SK-N-SH treated with all-trans-retinoic acid at 6 μM for 48 hours (cell line): ENCODE measurements at regions not wholly inside any gene's neighbourhood (a gene's known extent, or its start where the extent isn't known, plus 50 kb on each side); places are given as distances from the start of the nearest gene placed in this dataset.

ENCODE experiments used
- ATAC-seq: fragments of 200-7000 bp; cut with Tn5 transposase; 3 replicates; pipeline ENCODE4 v1.9.1; 2020; ENCODE audit warnings: mild to moderate bottlenecking, moderate library complexity
- BACH2 ChIP-seq: fragments of 250-450 bp; sonication (Bioruptor Pico); IDR thresholded peaks from 2 replicates; pipeline ENCODE4 v1.9.0; 2021; ENCODE audit warnings: mild to moderate bottlenecking, borderline replicate concordance
- CSDC2 ChIP-seq: fragments of 250-450 bp; sonication (Bioruptor Pico); IDR thresholded peaks from 2 replicates; pipeline ENCODE4 v1.5.0; 2020; ENCODE audit warnings: mild to moderate bottlenecking, moderate library complexity
- ESRRG ChIP-seq: fragments of 250-450 bp; sonication (Bioruptor Pico); IDR thresholded peaks from 2 replicates; pipeline ENCODE4 v1.6.1; 2021; ENCODE audit warnings: mild to moderate bottlenecking
- GLIS3 ChIP-seq: fragments of 250-450 bp; sonication (Bioruptor Pico); IDR thresholded peaks from 2 replicates; pipeline ENCODE4 v1.5.0; 2020; ENCODE audit warnings: mild to moderate bottlenecking, moderate library complexity
- ISL1 ChIP-seq: fragments of 250-450 bp; sonication (Bioruptor Pico); IDR thresholded peaks from 2 replicates; pipeline ENCODE4 v2.1.2; 2022; ENCODE audit warnings: mild to moderate bottlenecking, moderate library complexity
- OSR1 ChIP-seq: fragments of 250-450 bp; sonication (Bioruptor Pico); IDR thresholded peaks from 2 replicates; pipeline ENCODE4 v1.8.0; 2022; ENCODE audit warnings: moderate library complexity, mild to moderate bottlenecking, inconsistent platforms
- PPARA ChIP-seq: fragments of 250-450 bp; sonication (Bioruptor Pico); IDR thresholded peaks from 2 replicates; pipeline ENCODE4 v1.5.0; 2020; ENCODE audit warnings: mild to moderate bottlenecking, borderline replicate concordance
- RARB ChIP-seq: fragments of 250-450 bp; sonication (Bioruptor Pico); IDR thresholded peaks from 2 replicates; pipeline ENCODE4 v1.8.0; 2021; ENCODE audit warnings: mild to moderate bottlenecking, moderate library complexity
- SNAI2 ChIP-seq: fragments of 250-450 bp; sonication (Bioruptor Pico); IDR thresholded peaks from 2 replicates; pipeline ENCODE4 v1.5.0; 2020; ENCODE audit warnings: mild to moderate bottlenecking, moderate library complexity
- TCF4 ChIP-seq: fragments of 250-450 bp; sonication (Bioruptor Pico); IDR thresholded peaks from 2 replicates; pipeline ENCODE4 v1.8.0; 2021; ENCODE audit warnings: mild to moderate bottlenecking, moderate library complexity, borderline replicate concordance
- TOX ChIP-seq: fragments of 250-450 bp; sonication (Bioruptor Pico); IDR thresholded peaks from 2 replicates; pipeline ENCODE4 v1.8.0; 2021; ENCODE audit warnings: mild to moderate bottlenecking, moderate library complexity, borderline replicate concordance
- ZC3H10 ChIP-seq: fragments of 250-450 bp; sonication (Bioruptor Pico); IDR thresholded peaks from 2 replicates; pipeline ENCODE4 v1.5.1; 2021; ENCODE audit warnings: mild to moderate bottlenecking, moderate library complexity
- ZFP3 ChIP-seq: fragments of 250-450 bp; sonication (Bioruptor Pico); IDR thresholded peaks from 2 replicates; pipeline ENCODE4 v1.5.0; 2020; ENCODE audit warnings: mild to moderate bottlenecking, moderate library complexity
- ZFP30 ChIP-seq: fragments of 450-650 bp; formaldehyde crosslinking; IDR thresholded peaks from 2 replicates; pipeline ENCODE4 v1.5.0; 2022; ENCODE audit warnings: mild to moderate bottlenecking, moderate library complexity
- ZNF565 ChIP-seq: fragments of 450-650 bp; formaldehyde crosslinking; conservative IDR thresholded peaks from 2 replicates; pipeline ENCODE4 v1.5.0; 2020; ENCODE audit warnings: low read depth, mild to moderate bottlenecking, moderate library complexity
- ZNF70 ChIP-seq: fragments of 450-650 bp; formaldehyde crosslinking; IDR thresholded peaks from 2 replicates; pipeline ENCODE4 v1.5.0; 2020; ENCODE audit warnings: mild to moderate bottlenecking, moderate library complexity
- ZNF8 ChIP-seq: fragments of 450-650 bp; formaldehyde crosslinking; IDR thresholded peaks from 2 replicates; pipeline ENCODE4 v1.5.0; 2020; ENCODE audit warnings: mild to moderate bottlenecking, moderate library complexity
- TF ChIP-seq, protein P1 (sequence below): fragments of 250-450 bp; sonication (Bioruptor Pico); IDR thresholded peaks from 2 replicates; pipeline ENCODE4 v1.5.1; 2021; ENCODE audit warnings: mild to moderate bottlenecking, moderate library complexity
- TF ChIP-seq, protein P2 (sequence below): fragments of 250-450 bp; sonication (Bioruptor Pico); IDR thresholded peaks from 2 replicates; pipeline ENCODE4 v1.8.0; 2020; ENCODE audit warnings: mild to moderate bottlenecking, moderate library complexity, borderline replicate concordance
- TF ChIP-seq, protein P3 (sequence below): fragments of 250-450 bp; sonication (Bioruptor Pico); IDR thresholded peaks from 2 replicates; pipeline ENCODE4 v1.5.0; 2020; ENCODE audit warnings: mild to moderate bottlenecking, moderate library complexity
- TF ChIP-seq, protein P4 (sequence below): fragments of 250-450 bp; sonication (Bioruptor Pico); IDR thresholded peaks from 2 replicates; pipeline ENCODE4 v1.5.1; 2020; ENCODE audit warnings: low read depth, mild to moderate bottlenecking, moderate library complexity
- TF ChIP-seq, protein P5 (sequence below): fragments of 250-450 bp; sonication (Bioruptor Pico); IDR thresholded peaks from 2 replicates; pipeline ENCODE4 v1.8.0; 2021; ENCODE audit warnings: low read depth, mild to moderate bottlenecking, moderate library complexity, borderline replicate concordance

DNA sequence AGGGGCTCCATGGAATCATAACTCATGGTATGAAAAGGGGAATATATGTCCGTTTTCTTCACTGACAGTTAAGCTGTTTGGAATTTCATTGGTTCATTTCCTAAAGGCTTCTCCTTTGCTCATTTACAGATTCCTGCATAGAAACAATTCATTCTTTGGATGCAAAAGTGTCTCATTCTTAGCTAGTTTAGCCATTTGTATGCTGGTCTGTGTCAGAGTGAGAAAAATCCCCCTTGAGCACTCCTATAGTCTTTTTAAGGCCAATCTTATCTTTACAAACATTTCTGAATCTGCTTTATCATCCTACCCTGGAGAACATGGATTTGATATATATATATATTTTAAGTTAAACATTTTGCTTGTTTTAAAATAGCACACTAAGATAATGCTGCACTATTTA, 1260.9 kb upstream of the NRXN1 start:
- TF ChIP-seq TCF4 (CRISPR knock-in tag) = no peak
- TF ChIP-seq, protein P1, sequence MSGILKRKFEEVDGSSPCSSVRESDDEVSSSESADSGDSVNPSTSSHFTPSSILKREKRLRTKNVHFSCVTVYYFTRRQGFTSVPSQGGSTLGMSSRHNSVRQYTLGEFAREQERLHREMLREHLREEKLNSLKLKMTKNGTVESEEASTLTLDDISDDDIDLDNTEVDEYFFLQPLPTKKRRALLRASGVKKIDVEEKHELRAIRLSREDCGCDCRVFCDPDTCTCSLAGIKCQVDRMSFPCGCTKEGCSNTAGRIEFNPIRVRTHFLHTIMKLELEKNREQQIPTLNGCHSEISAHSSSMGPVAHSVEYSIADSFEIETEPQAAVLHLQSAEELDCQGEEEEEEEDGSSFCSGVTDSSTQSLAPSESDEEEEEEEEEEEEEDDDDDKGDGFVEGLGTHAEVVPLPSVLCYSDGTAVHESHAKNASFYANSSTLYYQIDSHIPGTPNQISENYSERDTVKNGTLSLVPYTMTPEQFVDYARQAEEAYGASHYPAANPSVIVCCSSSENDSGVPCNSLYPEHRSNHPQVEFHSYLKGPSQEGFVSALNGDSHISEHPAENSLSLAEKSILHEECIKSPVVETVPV (CRISPR knock-in tag) = no peak
- TF ChIP-seq ESRRG (CRISPR knock-in tag) = no peak
- TF ChIP-seq, protein P2, sequence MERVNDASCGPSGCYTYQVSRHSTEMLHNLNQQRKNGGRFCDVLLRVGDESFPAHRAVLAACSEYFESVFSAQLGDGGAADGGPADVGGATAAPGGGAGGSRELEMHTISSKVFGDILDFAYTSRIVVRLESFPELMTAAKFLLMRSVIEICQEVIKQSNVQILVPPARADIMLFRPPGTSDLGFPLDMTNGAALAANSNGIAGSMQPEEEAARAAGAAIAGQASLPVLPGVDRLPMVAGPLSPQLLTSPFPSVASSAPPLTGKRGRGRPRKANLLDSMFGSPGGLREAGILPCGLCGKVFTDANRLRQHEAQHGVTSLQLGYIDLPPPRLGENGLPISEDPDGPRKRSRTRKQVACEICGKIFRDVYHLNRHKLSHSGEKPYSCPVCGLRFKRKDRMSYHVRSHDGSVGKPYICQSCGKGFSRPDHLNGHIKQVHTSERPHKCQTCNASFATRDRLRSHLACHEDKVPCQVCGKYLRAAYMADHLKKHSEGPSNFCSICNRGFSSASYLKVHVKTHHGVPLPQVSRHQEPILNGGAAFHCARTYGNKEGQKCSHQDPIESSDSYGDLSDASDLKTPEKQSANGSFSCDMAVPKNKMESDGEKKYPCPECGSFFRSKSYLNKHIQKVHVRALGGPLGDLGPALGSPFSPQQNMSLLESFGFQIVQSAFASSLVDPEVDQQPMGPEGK (CRISPR knock-in tag) = no peak
- TF ChIP-seq ISL1 (CRISPR knock-in tag) = no peak
- no peak for TF ChIP-seq RARB (CRISPR knock-in tag)
- TF ChIP-seq OSR1 (CRISPR knock-in tag) = no peak
- no peak for TF ChIP-seq GLIS3 (CRISPR knock-in tag)
- no peak for TF ChIP-seq ZNF8 (CRISPR knock-in tag)
- no peak for TF ChIP-seq ZFP3 (CRISPR knock-in tag)
- no peak for TF ChIP-seq BACH2 (CRISPR knock-in tag)
- no peak for TF ChIP-seq PPARA (CRISPR knock-in tag)
- TF ChIP-seq ZC3H10 (CRISPR knock-in tag) = no peak
- no peak for TF ChIP-seq ZFP30 (CRISPR knock-in tag)
- TF ChIP-seq ZNF70 = no peak
- TF ChIP-seq, protein P3, sequence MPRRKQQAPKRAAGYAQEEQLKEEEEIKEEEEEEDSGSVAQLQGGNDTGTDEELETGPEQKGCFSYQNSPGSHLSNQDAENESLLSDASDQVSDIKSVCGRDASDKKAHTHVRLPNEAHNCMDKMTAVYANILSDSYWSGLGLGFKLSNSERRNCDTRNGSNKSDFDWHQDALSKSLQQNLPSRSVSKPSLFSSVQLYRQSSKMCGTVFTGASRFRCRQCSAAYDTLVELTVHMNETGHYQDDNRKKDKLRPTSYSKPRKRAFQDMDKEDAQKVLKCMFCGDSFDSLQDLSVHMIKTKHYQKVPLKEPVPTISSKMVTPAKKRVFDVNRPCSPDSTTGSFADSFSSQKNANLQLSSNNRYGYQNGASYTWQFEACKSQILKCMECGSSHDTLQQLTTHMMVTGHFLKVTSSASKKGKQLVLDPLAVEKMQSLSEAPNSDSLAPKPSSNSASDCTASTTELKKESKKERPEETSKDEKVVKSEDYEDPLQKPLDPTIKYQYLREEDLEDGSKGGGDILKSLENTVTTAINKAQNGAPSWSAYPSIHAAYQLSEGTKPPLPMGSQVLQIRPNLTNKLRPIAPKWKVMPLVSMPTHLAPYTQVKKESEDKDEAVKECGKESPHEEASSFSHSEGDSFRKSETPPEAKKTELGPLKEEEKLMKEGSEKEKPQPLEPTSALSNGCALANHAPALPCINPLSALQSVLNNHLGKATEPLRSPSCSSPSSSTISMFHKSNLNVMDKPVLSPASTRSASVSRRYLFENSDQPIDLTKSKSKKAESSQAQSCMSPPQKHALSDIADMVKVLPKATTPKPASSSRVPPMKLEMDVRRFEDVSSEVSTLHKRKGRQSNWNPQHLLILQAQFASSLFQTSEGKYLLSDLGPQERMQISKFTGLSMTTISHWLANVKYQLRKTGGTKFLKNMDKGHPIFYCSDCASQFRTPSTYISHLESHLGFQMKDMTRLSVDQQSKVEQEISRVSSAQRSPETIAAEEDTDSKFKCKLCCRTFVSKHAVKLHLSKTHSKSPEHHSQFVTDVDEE (CRISPR knock-in tag) = no peak
- no peak for TF ChIP-seq ZNF565
- TF ChIP-seq SNAI2 (CRISPR knock-in tag) = no peak
- no peak for TF ChIP-seq CSDC2
- no peak for ATAC-seq

DNA sequence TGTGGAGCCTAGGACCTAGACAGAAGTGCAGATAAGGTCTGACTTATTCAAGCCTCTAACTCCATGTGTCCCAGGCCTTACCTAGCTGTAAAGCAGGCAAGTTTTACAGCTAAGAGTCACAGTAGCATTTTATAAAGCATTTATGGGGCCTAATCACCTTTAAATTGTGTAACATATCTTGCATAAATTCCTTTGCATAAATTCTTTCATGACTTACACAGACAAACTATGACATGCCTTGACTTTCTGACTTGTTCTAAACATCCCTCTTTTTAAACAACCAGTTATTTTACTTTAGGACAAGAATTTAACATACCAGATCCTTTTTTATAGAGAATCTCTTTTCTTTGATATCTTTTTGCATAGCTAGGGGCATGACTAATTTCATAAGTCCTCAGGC, 1257.8 kb upstream of the NRXN1 start:
- ATAC-seq = no peak
- TF ChIP-seq ZC3H10 (CRISPR knock-in tag) (no peak), PPARA (CRISPR knock-in tag) (no peak), OSR1 (CRISPR knock-in tag) (no peak), SNAI2 (CRISPR knock-in tag) (no peak), ZNF70 (no peak), ESRRG (CRISPR knock-in tag) (no peak), BACH2 (CRISPR knock-in tag) (no peak), ZNF565 (no peak), ZNF8 (CRISPR knock-in tag) (no peak), TOX (CRISPR knock-in tag) (no peak), TCF4 (CRISPR knock-in tag) (no peak), RARB (CRISPR knock-in tag) (no peak), ZFP3 (CRISPR knock-in tag) (no peak)
- TF ChIP-seq, protein P1 (CRISPR knock-in tag) = no peak
- TF ChIP-seq, protein P4, sequence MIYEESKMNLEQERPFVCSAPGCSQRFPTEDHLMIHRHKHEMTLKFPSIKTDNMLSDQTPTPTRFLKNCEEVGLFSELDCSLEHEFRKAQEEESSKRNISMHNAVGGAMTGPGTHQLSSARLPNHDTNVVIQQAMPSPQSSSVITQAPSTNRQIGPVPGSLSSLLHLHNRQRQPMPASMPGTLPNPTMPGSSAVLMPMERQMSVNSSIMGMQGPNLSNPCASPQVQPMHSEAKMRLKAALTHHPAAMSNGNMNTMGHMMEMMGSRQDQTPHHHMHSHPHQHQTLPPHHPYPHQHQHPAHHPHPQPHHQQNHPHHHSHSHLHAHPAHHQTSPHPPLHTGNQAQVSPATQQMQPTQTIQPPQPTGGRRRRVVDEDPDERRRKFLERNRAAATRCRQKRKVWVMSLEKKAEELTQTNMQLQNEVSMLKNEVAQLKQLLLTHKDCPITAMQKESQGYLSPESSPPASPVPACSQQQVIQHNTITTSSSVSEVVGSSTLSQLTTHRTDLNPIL (CRISPR knock-in tag) = no peak
- TF ChIP-seq, protein P5, sequence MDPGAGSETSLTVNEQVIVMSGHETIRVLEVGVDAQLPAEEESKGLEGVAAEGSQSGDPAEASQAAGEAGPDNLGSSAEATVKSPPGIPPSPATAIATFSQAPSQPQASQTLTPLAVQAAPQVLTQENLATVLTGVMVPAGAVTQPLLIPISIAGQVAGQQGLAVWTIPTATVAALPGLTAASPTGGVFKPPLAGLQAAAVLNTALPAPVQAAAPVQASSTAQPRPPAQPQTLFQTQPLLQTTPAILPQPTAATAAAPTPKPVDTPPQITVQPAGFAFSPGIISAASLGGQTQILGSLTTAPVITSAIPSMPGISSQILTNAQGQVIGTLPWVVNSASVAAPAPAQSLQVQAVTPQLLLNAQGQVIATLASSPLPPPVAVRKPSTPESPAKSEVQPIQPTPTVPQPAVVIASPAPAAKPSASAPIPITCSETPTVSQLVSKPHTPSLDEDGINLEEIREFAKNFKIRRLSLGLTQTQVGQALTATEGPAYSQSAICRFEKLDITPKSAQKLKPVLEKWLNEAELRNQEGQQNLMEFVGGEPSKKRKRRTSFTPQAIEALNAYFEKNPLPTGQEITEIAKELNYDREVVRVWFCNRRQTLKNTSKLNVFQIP (CRISPR knock-in tag) = no peak
- TF ChIP-seq, protein P3 (CRISPR knock-in tag) = no peak
- TF ChIP-seq, protein P2 (CRISPR knock-in tag) = no peak
